ENCODE measurements at regions not wholly inside any gene's neighbourhood (a gene's known extent, or its start where the extent isn't known, plus 50 kb on each side); places are given as distances from the start of the nearest gene placed in this dataset.
A peak's percentile ranks its signal among the peaks of the same experiment; 100 is the strongest.

DNA sequence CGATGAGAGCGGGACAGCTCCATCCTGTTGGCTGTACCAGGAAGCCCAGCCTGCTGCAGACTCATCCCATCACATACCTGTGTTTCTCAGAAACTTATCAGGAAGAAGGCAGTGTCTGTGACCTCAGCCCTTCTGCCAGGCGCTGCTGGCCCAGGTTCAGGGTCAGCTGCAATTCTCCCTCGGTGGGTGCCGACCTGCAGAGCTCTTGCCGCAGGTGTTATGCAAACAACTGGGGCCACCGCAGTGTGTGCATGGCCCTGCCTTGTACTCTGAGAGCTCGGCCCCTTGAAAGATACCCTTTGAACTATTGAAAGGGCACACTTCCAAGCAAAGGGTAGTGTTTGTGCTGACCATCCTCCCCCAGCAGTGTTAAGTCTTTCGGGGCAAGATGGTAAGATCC is 322.2 kb upstream of the DIO3 start (continued):
- peak; percentile 95 for TF ChIP-seq ARID5B (CRISPR knock-in tag; IDR thresholded peaks at IDR 0.05)
- no peak for TF ChIP-seq CC2D1A (CRISPR knock-in tag; IDR thresholded peaks at IDR 0.05)
- TF ChIP-seq, protein P1, sequence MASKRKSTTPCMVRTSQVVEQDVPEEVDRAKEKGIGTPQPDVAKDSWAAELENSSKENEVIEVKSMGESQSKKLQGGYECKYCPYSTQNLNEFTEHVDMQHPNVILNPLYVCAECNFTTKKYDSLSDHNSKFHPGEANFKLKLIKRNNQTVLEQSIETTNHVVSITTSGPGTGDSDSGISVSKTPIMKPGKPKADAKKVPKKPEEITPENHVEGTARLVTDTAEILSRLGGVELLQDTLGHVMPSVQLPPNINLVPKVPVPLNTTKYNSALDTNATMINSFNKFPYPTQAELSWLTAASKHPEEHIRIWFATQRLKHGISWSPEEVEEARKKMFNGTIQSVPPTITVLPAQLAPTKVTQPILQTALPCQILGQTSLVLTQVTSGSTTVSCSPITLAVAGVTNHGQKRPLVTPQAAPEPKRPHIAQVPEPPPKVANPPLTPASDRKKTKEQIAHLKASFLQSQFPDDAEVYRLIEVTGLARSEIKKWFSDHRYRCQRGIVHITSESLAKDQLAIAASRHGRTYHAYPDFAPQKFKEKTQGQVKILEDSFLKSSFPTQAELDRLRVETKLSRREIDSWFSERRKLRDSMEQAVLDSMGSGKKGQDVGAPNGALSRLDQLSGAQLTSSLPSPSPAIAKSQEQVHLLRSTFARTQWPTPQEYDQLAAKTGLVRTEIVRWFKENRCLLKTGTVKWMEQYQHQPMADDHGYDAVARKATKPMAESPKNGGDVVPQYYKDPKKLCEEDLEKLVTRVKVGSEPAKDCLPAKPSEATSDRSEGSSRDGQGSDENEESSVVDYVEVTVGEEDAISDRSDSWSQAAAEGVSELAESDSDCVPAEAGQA (IDR thresholded peaks at IDR 0.05; ENCODE audit: low read depth), result 0 out of 2 replicates have a peak, but pooled peaks have one; percentile 31
- TF ChIP-seq, protein P1 (CRISPR knock-in tag; IDR thresholded peaks at IDR 0.05; ENCODE audit: borderline replicate concordance), result no peak
- no peak for TF ChIP-seq SNAI1 (CRISPR knock-in tag; IDR thresholded peaks at IDR 0.05; ENCODE audit: borderline replicate concordance)
- no peak for TF ChIP-seq FOXA1 (IDR thresholded peaks at IDR 0.05)
- peak; percentile 78 for TF ChIP-seq FOXA1 (CRISPR knock-in tag; IDR thresholded peaks at IDR 0.05)
- TF ChIP-seq AFF4 (CRISPR knock-in tag; IDR thresholded peaks at IDR 0.05), result no peak
- no peak for TF ChIP-seq SUZ12 (IDR thresholded peaks at IDR 0.05; ENCODE audit: low read depth, low read length)
- TF ChIP-seq SRSF9 (IDR thresholded peaks at IDR 0.05; ENCODE audit: borderline replicate concordance, insufficient read depth, low read depth, low read length, poor library complexity, severe bottlenecking), result no peak
- no peak for TF ChIP-seq EHMT2 (IDR thresholded peaks at IDR 0.05; ENCODE audit: borderline replicate concordance, low read depth, low read length)
- 0 out of 2 replicates have a peak, but pooled peaks have one; percentile 34 for TF ChIP-seq ZNF501 (CRISPR knock-in tag; IDR thresholded peaks at IDR 0.05)
- TF ChIP-seq MED8 (CRISPR knock-in tag; IDR thresholded peaks at IDR 0.05; ENCODE audit: insufficient replicate concordance), result no peak
- TF ChIP-seq MEIS2 (CRISPR knock-in tag; IDR thresholded peaks at IDR 0.05), result no peak
- TF ChIP-seq FOSL1 (CRISPR knock-in tag; IDR thresholded peaks at IDR 0.05; ENCODE audit: borderline replicate concordance), result no peak
- peak; percentile 79; the same call in 1 of the 2 replicates for TF ChIP-seq FOXO1 (CRISPR knock-in tag; IDR thresholded peaks at IDR 0.05)
- TF ChIP-seq ZMYM4 (CRISPR knock-in tag; IDR thresholded peaks at IDR 0.05), result peak; percentile 81
- peak; percentile 41; the same call in 1 of the 2 replicates for TF ChIP-seq KDM5B (CRISPR knock-in tag; IDR thresholded peaks at IDR 0.05; ENCODE audit: borderline replicate concordance)
